Panc1 (cell line): ENCODE measurements at regions not wholly inside any gene's neighbourhood (a gene's known extent, or its start where the extent isn't known, plus 50 kb on each side); places are given as distances from the start of the nearest gene placed in this dataset.

Experiments used
- ATAC-seq: fragments of 200-7000 bp; cut with Tn5 transposase; 2 replicates; pipeline ENCODE4 v1.9.1; 2020; ENCODE audit warnings: mild to moderate bottlenecking, moderate library complexity
- BruUV-seq: library from RNA; stranded (reverse); fragments of 400-500 nt; replicated peaks from 2 replicates; lab custom pipeline; 2021; lab: Mats Ljungman, UMichigan
- CTCF ChIA-PET: fragments of 300-600 bp; sonication (Branson Sonifier 250); formaldehyde crosslinking; loops from one replicate; lab custom pipeline; 2022; ENCODE audit warnings: antibody characterized with exemption; lab: Charles Lee
- POLR2A ChIA-PET: fragments of 300-600 bp; sonication (Branson Sonifier 250); formaldehyde crosslinking; loops from one replicate; lab custom pipeline; 2022; ENCODE audit warnings: antibody characterized with exemption; lab: Charles Lee
- DNase-seq: peaks from one replicate; pipeline ENCODE4 v3.0.0-alpha.2; 2010; ENCODE audit warnings: low read depth, low spot score
- H3K27ac ChIP-seq: 2 replicates; pipeline ENCODE4 v1.5.1; 2011; ENCODE audit warnings: mild to moderate bottlenecking, low read length, inconsistent platforms
- H3K27me3 ChIP-seq: fragments of 200-500 bp; sonication (Bioruptor generic); 2 replicates; pipeline ENCODE4 v1.6.0; 2014; ENCODE audit warnings: low read length, inconsistent platforms; ENCODE audit not compliant: control insufficient read depth, insufficient read depth
- H3K36me3 ChIP-seq: fragments of 200-500 bp; sonication (Bioruptor generic); 2 replicates; pipeline ENCODE4 v1.5.1; 2014; ENCODE audit warnings: inconsistent platforms, mild to moderate bottlenecking, low read length, moderate library complexity; ENCODE audit not compliant: control insufficient read depth, insufficient read depth
- H3K4me1 ChIP-seq: 2 replicates; pipeline ENCODE4 v1.5.1; 2011; ENCODE audit warnings: inconsistent platforms, mild to moderate bottlenecking, low read length, moderate library complexity; ENCODE audit not compliant: control insufficient read depth, insufficient read depth
- H3K4me3 ChIP-seq, 2 experiments: 2 replicates each; pipeline ENCODE4 v1.5.1; 2011 to 2012; ENCODE audit warnings: low read depth in 2 of 2, low read length in 2 of 2, mild to moderate bottlenecking in 2 of 2, inconsistent platforms in 1 of 2, moderate library complexity in 1 of 2
- H3K9me3 ChIP-seq: fragments of 200-500 bp; sonication (Bioruptor generic); 2 replicates; pipeline ENCODE4 v1.5.1; 2014; ENCODE audit warnings: low read depth, mild to moderate bottlenecking, inconsistent platforms, low read length, moderate library complexity; ENCODE audit not compliant: control insufficient read depth, insufficient read depth
- POLR2AphosphoS5 ChIP-seq: IDR thresholded peaks from 2 replicates; pipeline ENCODE4 v1.6.1; 2012; ENCODE audit warnings: mild to moderate bottlenecking, low read depth, low read length, moderate library complexity
- SIN3A ChIP-seq: IDR thresholded peaks from 2 replicates; pipeline ENCODE4 v1.6.1; 2012; ENCODE audit warnings: low read depth, mild to moderate bottlenecking, low read length, moderate library complexity, borderline replicate concordance; ENCODE audit not compliant: insufficient read depth
- TCF7L2 ChIP-seq: IDR thresholded peaks from 2 replicates; pipeline ENCODE4 v1.6.1; 2011; ENCODE audit warnings: mild to moderate bottlenecking, low read depth, low read length, inconsistent platforms
- in situ Hi-C: cut with HindIII; loops from 2 replicates; pipeline ENCODE4 v1.10.0; 2016; ENCODE audit warnings: low sequenced_read_pairs, low pct_unique_long_range_greater_than_20kb
- intact Hi-C: fragments of 100-400 bp; cut with micrococcal nuclease; formaldehyde crosslinking; loops from one replicate; pipeline ENCODE4 v1.10.0; 2022; ENCODE audit not compliant: unreplicated experiment
- TF ChIP-seq, protein P1 (sequence below): fragments of 450-650 bp; IDR thresholded peaks from 2 replicates; pipeline ENCODE4 v1.5.1; 2017; ENCODE audit warnings: mild to moderate bottlenecking
- TF ChIP-seq, protein P2 (sequence below), 2 experiments: IDR thresholded peaks; 2 replicates each; pipeline ENCODE4 v1.6.1; 2011 to 2012; ENCODE audit warnings: low read depth in 2 of 2, control low read depth in 1 of 2, low read length in 1 of 2, mild to moderate bottlenecking in 1 of 2, moderate library complexity in 1 of 2; ENCODE audit not compliant: insufficient read depth in 1 of 2

GRCh38 chr2:8019934-8020333 lies 661.9 kb upstream of the ID2 start:
- Histone ChIP-seq H3K27ac (no peak overlapping the region), H3K27me3 (no peaks in the 10 kb centered on the region), H3K4me3 (no peak overlapping the region), H3K36me3 (no peaks in the 10 kb centered on the region), H3K4me1 (no peaks in the 10 kb centered on the region), H3K9me3 (no peaks in the 10 kb centered on the region)
- TF ChIP-seq TCF7L2 (no peak), POLR2AphosphoS5 (no peak), SIN3A (no peak)
- TF ChIP-seq, protein P1, sequence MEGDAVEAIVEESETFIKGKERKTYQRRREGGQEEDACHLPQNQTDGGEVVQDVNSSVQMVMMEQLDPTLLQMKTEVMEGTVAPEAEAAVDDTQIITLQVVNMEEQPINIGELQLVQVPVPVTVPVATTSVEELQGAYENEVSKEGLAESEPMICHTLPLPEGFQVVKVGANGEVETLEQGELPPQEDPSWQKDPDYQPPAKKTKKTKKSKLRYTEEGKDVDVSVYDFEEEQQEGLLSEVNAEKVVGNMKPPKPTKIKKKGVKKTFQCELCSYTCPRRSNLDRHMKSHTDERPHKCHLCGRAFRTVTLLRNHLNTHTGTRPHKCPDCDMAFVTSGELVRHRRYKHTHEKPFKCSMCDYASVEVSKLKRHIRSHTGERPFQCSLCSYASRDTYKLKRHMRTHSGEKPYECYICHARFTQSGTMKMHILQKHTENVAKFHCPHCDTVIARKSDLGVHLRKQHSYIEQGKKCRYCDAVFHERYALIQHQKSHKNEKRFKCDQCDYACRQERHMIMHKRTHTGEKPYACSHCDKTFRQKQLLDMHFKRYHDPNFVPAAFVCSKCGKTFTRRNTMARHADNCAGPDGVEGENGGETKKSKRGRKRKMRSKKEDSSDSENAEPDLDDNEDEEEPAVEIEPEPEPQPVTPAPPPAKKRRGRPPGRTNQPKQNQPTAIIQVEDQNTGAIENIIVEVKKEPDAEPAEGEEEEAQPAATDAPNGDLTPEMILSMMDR: no peak
- TF ChIP-seq, protein P2, sequence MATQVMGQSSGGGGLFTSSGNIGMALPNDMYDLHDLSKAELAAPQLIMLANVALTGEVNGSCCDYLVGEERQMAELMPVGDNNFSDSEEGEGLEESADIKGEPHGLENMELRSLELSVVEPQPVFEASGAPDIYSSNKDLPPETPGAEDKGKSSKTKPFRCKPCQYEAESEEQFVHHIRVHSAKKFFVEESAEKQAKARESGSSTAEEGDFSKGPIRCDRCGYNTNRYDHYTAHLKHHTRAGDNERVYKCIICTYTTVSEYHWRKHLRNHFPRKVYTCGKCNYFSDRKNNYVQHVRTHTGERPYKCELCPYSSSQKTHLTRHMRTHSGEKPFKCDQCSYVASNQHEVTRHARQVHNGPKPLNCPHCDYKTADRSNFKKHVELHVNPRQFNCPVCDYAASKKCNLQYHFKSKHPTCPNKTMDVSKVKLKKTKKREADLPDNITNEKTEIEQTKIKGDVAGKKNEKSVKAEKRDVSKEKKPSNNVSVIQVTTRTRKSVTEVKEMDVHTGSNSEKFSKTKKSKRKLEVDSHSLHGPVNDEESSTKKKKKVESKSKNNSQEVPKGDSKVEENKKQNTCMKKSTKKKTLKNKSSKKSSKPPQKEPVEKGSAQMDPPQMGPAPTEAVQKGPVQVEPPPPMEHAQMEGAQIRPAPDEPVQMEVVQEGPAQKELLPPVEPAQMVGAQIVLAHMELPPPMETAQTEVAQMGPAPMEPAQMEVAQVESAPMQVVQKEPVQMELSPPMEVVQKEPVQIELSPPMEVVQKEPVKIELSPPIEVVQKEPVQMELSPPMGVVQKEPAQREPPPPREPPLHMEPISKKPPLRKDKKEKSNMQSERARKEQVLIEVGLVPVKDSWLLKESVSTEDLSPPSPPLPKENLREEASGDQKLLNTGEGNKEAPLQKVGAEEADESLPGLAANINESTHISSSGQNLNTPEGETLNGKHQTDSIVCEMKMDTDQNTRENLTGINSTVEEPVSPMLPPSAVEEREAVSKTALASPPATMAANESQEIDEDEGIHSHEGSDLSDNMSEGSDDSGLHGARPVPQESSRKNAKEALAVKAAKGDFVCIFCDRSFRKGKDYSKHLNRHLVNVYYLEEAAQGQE (IDR thresholded peaks at IDR 0.05; ENCODE audit: insufficient read depth in 1 of 2, low read depth in 2 of 2, low read length in 1 of 2): no peak
- intact Hi-C loops: no loop called here
- no peak for ATAC-seq
- in situ Hi-C loops: no loop called here
- DNase-seq: no peak
- no TSS peak for BruUV-seq
- POLR2A ChIA-PET: no interaction called here
- CTCF ChIA-PET: no interaction called here

DNA sequence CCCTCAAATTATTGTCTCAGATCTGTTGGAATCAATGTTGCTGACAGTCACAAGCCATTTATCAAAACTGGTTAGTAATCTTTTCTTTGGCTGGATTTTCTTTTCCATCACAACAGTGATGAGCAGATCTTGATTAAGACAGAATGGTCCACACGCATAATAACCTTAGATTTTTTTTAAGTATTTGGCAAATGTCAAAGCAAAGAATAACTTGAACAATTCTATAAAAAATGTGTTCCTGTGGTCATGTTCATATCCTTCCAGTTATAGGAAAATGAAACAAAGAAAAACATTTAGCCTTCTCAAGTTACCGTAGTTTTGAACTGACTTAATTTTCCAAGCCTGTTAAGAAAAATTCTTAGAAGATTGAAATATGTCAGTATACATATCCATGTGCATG lies 659.9 kb upstream of the ID2 start:
- intact Hi-C loops: no loop called here
- H3K36me3 ChIP-seq: no peaks in the 10 kb centered on the region
- no peaks in the 10 kb centered on the region for H3K4me1 ChIP-seq
- TF ChIP-seq POLR2AphosphoS5 (no peak), TCF7L2 (no peak), SIN3A (no peak)
- TF ChIP-seq, protein P2 (IDR thresholded peaks at IDR 0.05; ENCODE audit: insufficient read depth in 1 of 2, low read depth in 2 of 2, low read length in 1 of 2): no peak
- TF ChIP-seq, protein P1: no peak
- DNase-seq (no peak), ATAC-seq (no peak)
- ChIA-PET CTCF (no interaction called here), POLR2A (no interaction called here)
- no peaks in the 10 kb centered on the region for H3K9me3 ChIP-seq
- no peaks in the 10 kb centered on the region for H3K27me3 ChIP-seq
- BruUV-seq: no TSS peak
- in situ Hi-C loops: no loop called here
- no peak overlapping the region for H3K27ac ChIP-seq
- H3K4me3 ChIP-seq: no peak overlapping the region
